ENCODE measurements at regions not wholly inside any gene's neighbourhood (a gene's known extent, or its start where the extent isn't known, plus 50 kb on each side); places are given as distances from the start of the nearest gene placed in this dataset.

DNA sequence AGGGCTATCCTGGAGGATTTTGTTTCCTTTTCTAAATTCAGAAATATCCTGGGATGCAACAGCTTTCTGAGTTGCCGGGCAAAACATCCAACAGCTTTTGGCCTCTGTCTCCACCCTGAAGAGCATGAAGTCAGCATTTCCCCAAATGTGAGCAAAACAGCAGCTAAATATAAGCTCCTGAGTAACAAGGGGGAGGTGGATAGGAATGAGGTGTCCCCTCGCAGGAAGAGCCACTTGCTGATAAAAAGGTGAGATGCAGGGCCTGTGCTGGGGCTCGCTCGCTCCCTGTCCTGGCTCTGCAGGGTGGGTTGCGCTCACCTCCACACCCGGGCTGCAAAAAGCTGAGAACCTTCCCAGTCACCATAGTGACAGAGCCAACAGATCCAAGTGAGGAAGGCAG lies 264.3 kb downstream of the ZEB1 start:
- DNase-seq (ENCODE audit: low read depth in 2 of 2), result no peak

DNA sequence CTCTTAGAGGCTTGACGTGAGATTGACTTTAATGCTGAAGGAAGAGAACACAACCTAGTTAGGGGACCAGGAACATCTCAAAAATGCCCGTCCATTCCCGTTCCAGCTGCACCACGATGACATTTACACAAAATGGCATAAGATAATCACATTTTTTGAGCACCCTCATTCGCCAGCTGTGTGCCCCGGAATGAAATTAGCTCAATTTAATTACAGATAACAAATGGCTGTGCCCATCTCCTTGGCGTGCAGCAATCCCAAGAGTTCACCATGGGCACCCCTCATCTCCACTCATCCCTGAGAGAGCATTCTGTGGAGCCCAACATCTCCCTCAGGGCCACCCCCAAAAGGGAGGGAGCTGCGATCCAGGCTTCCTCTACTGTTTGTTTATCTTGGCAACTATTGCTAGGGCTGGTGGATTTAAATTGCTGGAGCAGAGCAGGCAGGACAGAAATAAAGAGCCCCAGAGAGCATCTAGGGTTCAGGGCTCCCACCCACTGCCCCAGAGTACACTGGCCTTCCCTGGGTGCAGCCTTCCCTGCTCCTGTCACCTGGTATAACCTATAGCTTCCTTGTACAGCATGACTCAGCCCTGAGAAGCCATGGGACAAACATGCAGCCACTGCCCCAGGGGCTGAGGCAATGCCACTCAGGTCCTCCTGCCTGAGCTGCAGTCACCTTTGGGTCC lies 263.5 kb downstream of the ZEB1 start:
- no peak for DNase-seq (ENCODE audit: low read depth in 2 of 2)

DNA sequence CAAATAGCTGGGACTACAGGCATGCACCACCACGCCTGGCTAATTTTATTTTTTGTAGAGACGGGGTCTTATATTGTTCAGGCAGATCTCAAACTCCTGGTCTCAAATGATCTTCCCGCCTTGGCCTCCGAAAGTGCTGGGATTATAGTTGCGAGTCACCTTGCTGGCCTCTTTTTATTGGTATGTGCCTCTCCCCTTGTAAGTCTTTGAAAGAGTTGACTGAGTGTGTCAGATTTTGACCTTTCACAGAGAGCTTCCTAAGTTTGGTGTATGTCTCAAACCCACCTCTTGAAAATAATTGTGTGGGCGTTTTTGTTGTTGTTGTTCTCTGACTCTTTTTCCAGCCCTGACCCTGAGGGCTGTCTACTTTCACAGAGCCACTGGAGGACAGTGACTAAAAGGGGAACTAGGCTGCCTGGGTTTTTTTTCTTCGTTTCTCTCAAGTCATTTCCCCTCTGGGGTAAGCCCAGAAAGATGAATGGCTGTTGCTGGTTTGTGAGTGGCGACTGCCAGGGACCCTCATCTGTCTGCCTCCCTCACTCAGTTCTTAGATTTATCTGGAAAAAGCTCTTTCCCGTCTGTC lies 262.8 kb downstream of the ZEB1 start:
- DNase-seq (ENCODE audit: low read depth in 2 of 2), result no peak

DNA sequence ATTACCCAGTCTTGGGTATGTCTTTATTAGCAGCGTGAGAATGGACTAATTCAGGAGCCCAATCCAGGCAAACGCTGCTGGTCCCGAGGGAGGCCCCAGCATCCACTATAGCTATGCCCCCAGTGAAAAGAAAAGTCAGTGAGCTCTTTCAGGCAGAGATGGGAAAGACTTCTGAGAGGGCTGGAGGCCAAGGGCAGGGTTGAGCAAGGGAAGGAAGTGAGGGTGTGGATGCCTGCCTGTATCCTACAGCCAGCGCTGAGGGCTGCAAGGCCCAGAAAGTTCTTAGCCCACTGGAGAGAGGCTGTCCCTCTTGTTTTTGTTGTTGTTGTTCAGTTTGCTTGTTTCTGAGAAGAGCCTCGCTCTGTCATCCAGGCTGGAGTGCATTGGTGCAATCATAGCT lies 261.6 kb downstream of the ZEB1 start:
- DNase-seq (ENCODE audit: low read depth in 2 of 2), result no peak
